Heart left ventricle (tissue), 16 donors: ENCODE measurements at regions not wholly inside any gene's neighbourhood (a gene's known extent, or its start where the extent isn't known, plus 50 kb on each side); places are given as distances from the start of the nearest gene placed in this dataset.

Source experiments
- ATAC-seq, 4 donors: fragments of 200-7000 bp; cut with Tn5 transposase; one replicate each; pipeline ENCODE4 v1.9.1; 2020 to 2022; ENCODE audit warnings: moderate library complexity in 4 of 4, mild to moderate bottlenecking in 3 of 4, moderate number of reproducible peaks in 1 of 4
- DNase-seq, 5 donors: peaks; one replicate each; pipeline ENCODE4 v3.0.0-alpha.2; 2020
- H3K27ac ChIP-seq, 12 donors: fragments of 200-600 bp; sonication (generic) in 4 of 12; one replicate each; pipeline versions ENCODE4 v1.5.0 to v1.8.0; 2016 to 2022; ENCODE audit warnings: mild to moderate bottlenecking in 2 of 12
- H3K27me3 ChIP-seq, 9 donors: fragments of 200-600 bp; sonication (generic) in 2 of 9; one replicate each; pipeline versions ENCODE4 v1.5.1 to v1.8.0; 2016 to 2022; ENCODE audit warnings: mild to moderate bottlenecking in 3 of 9
- H3K36me3 ChIP-seq, 9 donors: fragments of 200-600 bp; sonication (generic) in 2 of 9; one replicate each; pipeline versions ENCODE4 v1.5.0 to v1.8.0; 2018 to 2022; ENCODE audit warnings: mild to moderate bottlenecking in 2 of 9
- H3K4me1 ChIP-seq, 12 donors: fragments of 200-600 bp; sonication (generic) in 4 of 12; one replicate each; pipeline versions ENCODE4 v1.5.0 to v1.8.0; 2016 to 2022; ENCODE audit warnings: mild to moderate bottlenecking in 3 of 12
- H3K4me3 ChIP-seq, 12 donors: fragments of 200-600 bp; sonication (generic) in 4 of 12; one replicate each; pipeline versions ENCODE4 v1.5.0 to v1.8.0; 2017 to 2022; ENCODE audit warnings: mild to moderate bottlenecking in 9 of 12, moderate library complexity in 4 of 12
- H3K9me3 ChIP-seq, 12 donors: fragments of 200-600 bp; sonication (generic) in 4 of 12; one replicate each; pipeline versions ENCODE4 v1.5.0 to v1.8.0; 2016 to 2022; ENCODE audit warnings: mild to moderate bottlenecking in 1 of 12
- POLR2A ChIP-seq, 2 donors: fragments of 450-650 bp; IDR thresholded peaks; one replicate each; pipeline ENCODE4 v1.6.1; 2017; ENCODE audit warnings: antibody characterized with exemption in 2 of 2, mild to moderate bottlenecking in 2 of 2, moderate library complexity in 2 of 2
- WGBS, 4 donors: extraction: QIAGEN DNeasy Blood & Tissue Kit in 2 of 4; methylation state at CpG; one replicate each; pipeline versions ENCODE4 v1.1.5 to v1.1.7; 2013 to 2018; 5-methylcytosine and 5-hydroxymethylcytosine counted together
- intact Hi-C, 10 donors: fragments of 100-400 bp; cut with DNase I; formaldehyde crosslinking; loops; one replicate each; pipeline versions ENCODE4 v1.11.1 to v1.14.2; 2022
- TF ChIP-seq, protein P1 (sequence below), 12 donors: fragments of 200-600 bp; sonication (generic) in 4 of 12; IDR thresholded peaks; one replicate each; pipeline versions ENCODE4 v1.5.0 to v1.8.0; 2018 to 2022; ENCODE audit warnings: antibody characterized with exemption in 12 of 12, mild to moderate bottlenecking in 5 of 12
- donor health status: ischemic (EF 13 %, LVEDD 7.1; RV severe dilation, severe dysfunction).
- donor health status: healthy with polysubstance abuse.
- donor health status: DM: no; HTN: yes; CAD: no.
- donor health status: DM: no; HTN: no; CAD: no.
- donor health status: ischemic (EF 25% LVEDD 6.9; RV normal size, moderate dysfunction).
- donor health status: ischemic (EF 25% LVEDD 5.7; RV mildly dilated, moderate dysfunction).
- donor health status: healthy.
- donor health status: DM: yes; HTN: yes; CAD: no.
- donor health status: ischemic (EF 35%, LVEDD 5.7; RV mildly dilated, moderate dysfunction).
- donor health status: nonischemic (EF 11% LVEDD 7.7; RV severe dilation, severe dysfunction).
- donor health status: DM: yes; HTN: yes; CAD: no.
- donor health status: PGD.
- donor health status: ischemic (EF 29% LVEDD 5.4; RV normal size, mild dysfunction).
- donor health status: nonischemic (EF 23%, LVEDD 6.1; RV moderate dilation, normal function).

DNA sequence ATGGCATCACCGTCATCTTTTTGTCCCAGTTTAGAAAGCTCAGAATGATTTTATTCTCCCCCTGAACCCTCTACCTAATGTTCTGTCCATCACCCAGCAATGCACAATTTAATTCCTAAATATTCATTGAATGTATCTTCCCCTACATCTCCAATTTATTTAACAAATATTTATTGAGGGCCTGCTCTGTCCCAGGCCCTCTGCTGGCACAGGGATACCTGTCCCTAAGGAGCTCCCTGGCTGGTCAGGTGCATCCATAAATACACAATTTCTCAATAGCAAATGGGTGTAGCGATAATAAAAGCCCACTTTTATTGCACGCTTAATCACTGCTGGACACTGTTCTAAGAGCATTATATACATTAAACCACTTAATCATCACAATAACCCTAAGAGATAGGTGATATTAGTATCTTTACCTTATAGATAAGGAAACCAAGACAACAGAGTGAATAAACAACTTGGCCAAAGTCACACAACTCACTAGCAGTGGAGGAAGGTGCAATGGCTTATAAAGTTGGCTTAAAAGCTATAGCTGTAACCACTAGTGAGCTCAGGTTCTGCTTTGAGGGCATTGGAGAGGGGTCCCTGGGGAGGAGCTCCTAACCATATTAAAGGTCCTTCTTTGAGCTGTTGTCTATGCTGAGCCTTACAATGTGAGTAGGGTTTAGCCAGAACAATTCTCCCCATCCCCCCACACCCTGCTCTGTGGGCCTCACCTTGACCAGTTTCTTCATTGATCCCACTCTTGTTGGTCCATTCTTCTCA, 126.3 kb upstream of the JUN start:
- no peak for ATAC-seq

DNA sequence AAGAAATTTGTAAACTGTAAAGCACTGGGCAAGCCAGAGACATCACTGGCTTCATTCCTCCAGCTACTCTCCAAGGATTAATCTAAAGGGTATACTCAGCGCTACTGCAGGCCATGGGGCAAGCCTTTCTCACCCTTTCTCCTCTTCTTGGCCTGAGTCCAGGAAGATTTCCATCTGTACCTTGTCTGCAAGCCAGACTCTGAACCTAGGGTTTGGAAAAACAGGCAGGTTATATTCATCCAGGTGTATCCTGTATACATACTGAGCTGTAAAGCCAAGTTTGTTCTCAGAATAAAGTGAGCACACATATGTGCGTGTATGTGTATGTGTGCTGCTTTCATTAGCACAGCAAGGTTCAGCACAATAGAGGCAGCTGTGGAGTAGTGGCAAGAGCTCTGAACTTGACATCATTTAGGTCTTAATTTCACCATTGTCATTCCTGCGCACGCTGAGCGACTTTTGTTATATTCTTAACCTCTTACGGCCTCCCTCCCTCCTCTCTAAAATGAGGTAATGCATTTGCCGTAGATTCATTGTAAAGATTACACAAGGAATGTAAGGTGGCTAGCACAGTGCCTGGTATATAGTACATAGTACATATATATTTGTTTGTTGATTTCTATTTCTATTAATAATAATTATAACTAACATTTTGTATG, 128.1 kb upstream of the JUN start:
- no peak overlapping the region for H3K4me3 ChIP-seq
- no peaks in the 10 kb centered on the region for H3K27me3 ChIP-seq
- no peaks in the 10 kb centered on the region for H3K36me3 ChIP-seq
- WGBS, 4 donors, result 85 to 98% (median 92%) methylated on average over 7 of the region's 7 CpGs
- ATAC-seq (no peak), DNase-seq (no peak)
- H3K9me3 ChIP-seq, result peaks cover 0 to 18% (median 1%) of the 10 kb centered on the region in 12 donors
- no peak for TF ChIP-seq POLR2A (IDR thresholded peaks at IDR 0.05)
- TF ChIP-seq, protein P1, sequence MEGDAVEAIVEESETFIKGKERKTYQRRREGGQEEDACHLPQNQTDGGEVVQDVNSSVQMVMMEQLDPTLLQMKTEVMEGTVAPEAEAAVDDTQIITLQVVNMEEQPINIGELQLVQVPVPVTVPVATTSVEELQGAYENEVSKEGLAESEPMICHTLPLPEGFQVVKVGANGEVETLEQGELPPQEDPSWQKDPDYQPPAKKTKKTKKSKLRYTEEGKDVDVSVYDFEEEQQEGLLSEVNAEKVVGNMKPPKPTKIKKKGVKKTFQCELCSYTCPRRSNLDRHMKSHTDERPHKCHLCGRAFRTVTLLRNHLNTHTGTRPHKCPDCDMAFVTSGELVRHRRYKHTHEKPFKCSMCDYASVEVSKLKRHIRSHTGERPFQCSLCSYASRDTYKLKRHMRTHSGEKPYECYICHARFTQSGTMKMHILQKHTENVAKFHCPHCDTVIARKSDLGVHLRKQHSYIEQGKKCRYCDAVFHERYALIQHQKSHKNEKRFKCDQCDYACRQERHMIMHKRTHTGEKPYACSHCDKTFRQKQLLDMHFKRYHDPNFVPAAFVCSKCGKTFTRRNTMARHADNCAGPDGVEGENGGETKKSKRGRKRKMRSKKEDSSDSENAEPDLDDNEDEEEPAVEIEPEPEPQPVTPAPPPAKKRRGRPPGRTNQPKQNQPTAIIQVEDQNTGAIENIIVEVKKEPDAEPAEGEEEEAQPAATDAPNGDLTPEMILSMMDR (IDR thresholded peaks at IDR 0.05), result no peak
- peaks cover 0 to 11% (median 0%) of the 10 kb centered on the region in 12 donors for H3K4me1 ChIP-seq
- intact Hi-C loops, result loop anchor here in 1 of 10 donors (5.0 kb wide), 1 partner anchor 55 kb away; no protein-coding TSS in a partner anchor
- no peak overlapping the region for H3K27ac ChIP-seq

More for the DNA sequence above, 126.3 kb upstream of the JUN start:
- Histone ChIP-seq H3K4me3 (no peak overlapping the region), H3K9me3 (peaks cover 0 to 12% (median under 1%) of the 10 kb centered on the region in 12 donors), H3K27ac (no peak overlapping the region), H3K36me3 (no peaks in the 10 kb centered on the region), H3K27me3 (no peaks in the 10 kb centered on the region), H3K4me1 (peaks cover 0 to 11% (median 0%) of the 10 kb centered on the region in 12 donors)
- TF ChIP-seq, protein P1 (IDR thresholded peaks at IDR 0.05), result no peak
- TF ChIP-seq POLR2A (IDR thresholded peaks at IDR 0.05), result no peak
- WGBS, 4 donors, result 97 to 98% (median 97%) methylated on average over 3 of the region's 3 CpGs
- no peak for DNase-seq
- intact Hi-C loops, result loop anchor here (5.0 to 10.0 kb wide), 12 partner anchors 57 to 845 kb away; partner anchors contain the start of genes FGGY (in 4 of the 10) and JUN (in 3 of the 10)

DNA sequence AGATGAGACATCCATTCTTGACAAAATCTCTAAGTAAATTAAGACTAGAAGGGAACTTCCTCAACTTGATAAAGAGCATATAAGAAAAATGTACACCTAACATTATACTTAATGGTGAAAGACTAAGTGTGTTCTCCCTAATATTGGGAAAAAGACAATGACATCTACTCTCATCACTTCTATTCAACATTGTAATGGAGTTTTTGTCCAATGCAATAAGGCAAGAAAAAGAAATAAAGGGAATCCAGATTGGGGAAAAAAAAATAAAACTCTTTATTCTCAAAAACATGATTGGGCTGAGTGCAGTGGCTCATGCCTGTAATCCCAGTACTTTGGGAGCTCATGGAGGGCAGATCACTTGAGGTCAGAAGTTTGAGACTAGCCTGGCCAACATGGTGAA, 131.1 kb upstream of the JUN start:
- DNase-seq, result no peak
- ATAC-seq, result no peak
- Histone ChIP-seq H3K27ac (no peak overlapping the region), H3K36me3 (no peaks in the 10 kb centered on the region), H3K27me3 (no peaks in the 10 kb centered on the region), H3K4me3 (no peak overlapping the region), H3K4me1 (peaks cover 0 to under 1% (median 0%) of the 10 kb centered on the region in 12 donors), H3K9me3 (peaks cover 0 to 18% (median 1%) of the 10 kb centered on the region in 12 donors)
- intact Hi-C loops, result loop anchor here in 1 of 10 donors (5.0 kb wide), 1 partner anchor 52 kb away; no protein-coding TSS in a partner anchor
- TF ChIP-seq, protein P1 (IDR thresholded peaks at IDR 0.05), result no peak
- TF ChIP-seq POLR2A (IDR thresholded peaks at IDR 0.05), result no peak

DNA sequence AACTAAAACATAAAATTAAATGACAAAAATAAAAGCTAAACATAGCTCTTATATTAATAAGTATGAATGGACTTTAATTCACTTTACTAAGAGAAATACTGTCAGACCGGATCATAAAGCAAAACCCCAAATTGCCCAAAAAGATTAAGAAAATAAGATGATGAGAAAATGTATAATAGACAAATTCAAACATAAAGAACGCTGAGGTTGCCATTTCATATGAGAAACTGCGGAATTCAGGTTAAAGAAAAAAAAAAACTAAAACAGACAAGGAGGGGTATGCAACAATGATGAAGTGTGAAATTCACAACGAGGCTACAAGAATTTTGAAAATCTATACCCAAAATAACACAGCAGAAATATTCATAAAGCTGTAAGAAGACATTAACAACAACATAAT, 133.6 kb upstream of the JUN start:
- no peaks in the 10 kb centered on the region for H3K27me3 ChIP-seq
- H3K4me1 ChIP-seq, result peaks cover 0 to 20% (median 6%) of the 10 kb centered on the region in 12 donors
- no peak overlapping the region for H3K27ac ChIP-seq
- peaks cover 0 to 18% (median 1%) of the 10 kb centered on the region in 12 donors for H3K9me3 ChIP-seq
- ATAC-seq (no peak), DNase-seq (no peak)
- WGBS, 4 donors, result 89 to 96% (median 92%) methylated on average over 4 of the region's 4 CpGs
- TF ChIP-seq POLR2A (IDR thresholded peaks at IDR 0.05), result no peak
- TF ChIP-seq, protein P1 (IDR thresholded peaks at IDR 0.05), result no peak
- no peaks in the 10 kb centered on the region for H3K36me3 ChIP-seq
- no peak overlapping the region for H3K4me3 ChIP-seq
- intact Hi-C loops, result no loop called here
